ENCODE measurements at regions not wholly inside any gene's neighbourhood (a gene's known extent, or its start where the extent isn't known, plus 50 kb on each side); places are given as distances from the start of the nearest gene placed in this dataset.
"Not testable (repeated sequence)": the region's sequence is repeated elsewhere in the genome, so short reads cannot be mapped to it uniquely, and the experiment has no call there.

DNA sequence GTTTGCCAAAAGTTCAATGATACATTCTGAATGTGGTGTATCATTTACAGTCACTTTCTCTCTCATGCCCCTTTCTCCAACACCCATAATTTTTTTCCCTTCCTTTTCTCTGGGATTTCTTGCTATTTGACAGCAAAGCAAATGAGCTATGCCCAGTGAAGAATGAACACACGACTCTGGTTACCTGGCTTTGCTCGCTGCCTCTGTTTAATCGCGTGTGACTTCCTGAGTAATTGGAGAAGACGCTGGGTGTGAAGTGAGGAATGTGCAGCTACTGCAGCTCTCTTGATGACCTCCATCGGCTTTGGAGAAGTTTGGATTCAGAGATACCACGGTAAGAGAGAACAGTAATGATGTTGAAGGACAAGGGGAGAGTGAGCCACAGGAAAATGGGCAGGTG, 651.8 kb downstream of the KIF4B start:
- H3K9ac ChIP-seq (ENCODE audit: low read length in 5 of 5) = no peak overlapping the region
- H3K4me1 ChIP-seq (ENCODE audit: control insufficient read depth in 5 of 5, insufficient read depth in 5 of 5, low read length in 5 of 5) = no peaks in the 10 kb centered on the region
- no peaks in the 10 kb centered on the region for H3K36me3 ChIP-seq (ENCODE audit: control insufficient read depth in 5 of 5, insufficient read depth in 5 of 5, low read length in 5 of 5)
- no peaks in the 10 kb centered on the region for H3K27me3 ChIP-seq (ENCODE audit: control insufficient read depth in 5 of 5, insufficient read depth in 4 of 5, low read length in 5 of 5)
- no peak overlapping the region for H3K4me3 ChIP-seq (ENCODE audit: low read depth in 1 of 5, low read length in 5 of 5)
- H3K9me3 ChIP-seq (ENCODE audit: control insufficient read depth in 5 of 5, low read length in 5 of 5) = no peaks in the 10 kb centered on the region
- no peak overlapping the region for H3K27ac ChIP-seq (ENCODE audit: low read depth, low read length)

DNA sequence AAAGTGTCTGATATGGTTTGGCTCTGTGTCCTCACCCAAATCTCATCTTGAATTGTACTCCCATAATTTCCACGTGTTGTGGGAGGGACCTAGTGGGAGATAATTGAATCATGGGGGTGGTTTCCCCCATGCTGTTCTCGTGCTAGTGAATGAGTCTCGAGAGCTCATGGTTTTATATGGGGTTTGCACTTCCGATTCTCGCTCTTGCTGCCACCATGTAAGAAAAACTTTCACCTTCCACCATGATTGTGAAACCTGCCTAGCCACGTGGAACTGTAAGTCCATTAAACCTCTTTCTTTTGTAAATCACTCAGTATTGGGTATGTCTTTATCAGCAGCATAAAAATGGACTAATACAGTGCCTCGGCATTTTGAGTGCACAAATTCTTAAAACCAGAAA, 655.0 kb upstream of the SGCD start:
- not testable (repeated sequence) for H3K4me1 ChIP-seq (ENCODE audit: control insufficient read depth in 5 of 5, insufficient read depth in 5 of 5, low read length in 5 of 5); H3K36me3 ChIP-seq (ENCODE audit: control insufficient read depth in 5 of 5, insufficient read depth in 5 of 5, low read length in 5 of 5); H3K27me3 ChIP-seq (ENCODE audit: control insufficient read depth in 5 of 5, insufficient read depth in 4 of 5, low read length in 5 of 5); H3K9ac ChIP-seq (ENCODE audit: low read length in 5 of 5); H3K4me3 ChIP-seq (ENCODE audit: low read depth in 1 of 5, low read length in 5 of 5); H3K27ac ChIP-seq (ENCODE audit: low read depth, low read length)
- peaks cover 0 to 14% (median 4%) of the 10 kb centered on the region in 5 donors for H3K9me3 ChIP-seq (ENCODE audit: control insufficient read depth in 5 of 5, low read length in 5 of 5)

DNA sequence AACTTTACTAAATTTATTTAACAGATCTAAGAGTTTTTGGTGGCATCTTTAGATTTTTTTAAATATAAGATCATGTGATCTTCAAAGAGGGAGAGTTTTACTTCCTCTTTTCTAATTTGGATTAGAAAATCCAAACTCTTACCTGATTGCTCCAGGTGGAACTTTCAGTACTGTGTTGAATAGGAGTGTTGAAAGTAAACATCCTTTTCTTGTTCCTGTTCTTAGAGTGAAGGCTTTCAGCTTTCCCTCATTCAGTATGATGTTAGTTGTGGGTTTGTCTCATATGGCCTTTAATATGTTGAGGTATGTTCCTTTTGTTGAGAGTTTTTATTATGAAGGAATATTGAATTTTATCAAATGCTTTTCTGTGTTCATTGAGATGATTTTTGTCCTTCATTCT, 650.0 kb upstream of the SGCD start:
- no peaks in the 10 kb centered on the region for H3K27me3 ChIP-seq (ENCODE audit: control insufficient read depth in 5 of 5, insufficient read depth in 4 of 5, low read length in 5 of 5)
- peaks cover 0 to 20% (median 12%) of the 10 kb centered on the region in 5 donors for H3K9me3 ChIP-seq (ENCODE audit: control insufficient read depth in 5 of 5, low read length in 5 of 5)
- no peak overlapping the region for H3K9ac ChIP-seq (ENCODE audit: low read length in 5 of 5)
- H3K4me1 ChIP-seq (ENCODE audit: control insufficient read depth in 5 of 5, insufficient read depth in 5 of 5, low read length in 5 of 5) = no peaks in the 10 kb centered on the region
- H3K27ac ChIP-seq (ENCODE audit: low read depth, low read length) = no peak overlapping the region
- H3K36me3 ChIP-seq (ENCODE audit: control insufficient read depth in 5 of 5, insufficient read depth in 5 of 5, low read length in 5 of 5) = no peaks in the 10 kb centered on the region
- H3K4me3 ChIP-seq (ENCODE audit: low read depth in 1 of 5, low read length in 5 of 5) = no peak overlapping the region

DNA sequence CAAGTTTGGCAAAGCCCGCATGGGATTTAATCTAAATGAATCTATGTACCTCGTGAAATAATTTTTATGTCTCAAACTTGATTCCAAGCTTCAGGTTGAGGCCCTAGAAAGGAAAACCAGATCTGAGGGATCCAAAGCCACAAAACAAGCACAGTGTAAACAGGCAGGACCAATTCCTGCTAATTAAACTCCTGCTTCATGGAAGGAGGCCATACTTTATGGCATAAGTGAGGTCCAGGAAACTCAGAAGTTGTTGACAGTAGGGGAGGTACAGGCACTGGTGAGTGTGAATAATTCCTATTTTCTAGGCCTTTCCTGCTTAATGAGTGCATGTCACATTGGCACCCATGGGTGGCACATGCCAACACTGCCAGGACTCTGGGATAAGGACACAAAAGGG, 648.6 kb upstream of the SGCD start:
- no peaks in the 10 kb centered on the region for H3K4me1 ChIP-seq (ENCODE audit: control insufficient read depth in 5 of 5, insufficient read depth in 5 of 5, low read length in 5 of 5)
- H3K36me3 ChIP-seq (ENCODE audit: control insufficient read depth in 5 of 5, insufficient read depth in 5 of 5, low read length in 5 of 5) = no peaks in the 10 kb centered on the region
- no peak overlapping the region for H3K27ac ChIP-seq (ENCODE audit: low read depth, low read length)
- no peak overlapping the region for H3K4me3 ChIP-seq (ENCODE audit: low read depth in 1 of 5, low read length in 5 of 5)
- peaks cover 0 to 20% (median 12%) of the 10 kb centered on the region in 5 donors for H3K9me3 ChIP-seq (ENCODE audit: control insufficient read depth in 5 of 5, low read length in 5 of 5)
- H3K27me3 ChIP-seq (ENCODE audit: control insufficient read depth in 5 of 5, insufficient read depth in 4 of 5, low read length in 5 of 5) = no peaks in the 10 kb centered on the region
- no peak overlapping the region for H3K9ac ChIP-seq (ENCODE audit: low read length in 5 of 5)

DNA sequence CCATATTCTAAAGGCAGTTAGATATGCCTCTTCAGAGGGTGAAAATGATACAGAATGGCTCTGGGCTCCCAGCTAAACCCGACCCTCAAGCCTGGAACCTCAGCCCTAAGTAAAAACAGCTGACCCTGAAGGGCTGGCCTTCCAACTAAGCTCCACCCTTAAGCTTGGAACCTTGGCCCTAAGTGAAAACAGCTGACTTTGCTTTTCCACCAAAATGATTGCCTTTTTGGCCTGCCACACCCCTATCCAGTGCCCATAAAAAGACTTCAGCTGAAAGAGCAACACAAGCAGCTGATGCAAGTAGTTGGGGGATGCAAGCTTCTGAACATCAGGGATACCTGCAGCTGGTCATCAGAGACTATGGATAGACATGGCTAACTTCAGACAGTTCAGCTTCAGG, 647.4 kb upstream of the SGCD start:
- Histone ChIP-seq H3K9ac (ENCODE audit: low read length in 5 of 5) (no peak overlapping the region), H3K36me3 (ENCODE audit: control insufficient read depth in 5 of 5, insufficient read depth in 5 of 5, low read length in 5 of 5) (no peaks in the 10 kb centered on the region), H3K4me1 (ENCODE audit: control insufficient read depth in 5 of 5, insufficient read depth in 5 of 5, low read length in 5 of 5) (no peaks in the 10 kb centered on the region), H3K9me3 (ENCODE audit: control insufficient read depth in 5 of 5, low read length in 5 of 5) (peaks cover 0 to 22% (median 12%) of the 10 kb centered on the region in 5 donors), H3K4me3 (ENCODE audit: low read depth in 1 of 5, low read length in 5 of 5) (no peak overlapping the region), H3K27ac (ENCODE audit: low read depth, low read length) (no peak overlapping the region), H3K27me3 (ENCODE audit: control insufficient read depth in 5 of 5, insufficient read depth in 4 of 5, low read length in 5 of 5) (no peaks in the 10 kb centered on the region)

DNA sequence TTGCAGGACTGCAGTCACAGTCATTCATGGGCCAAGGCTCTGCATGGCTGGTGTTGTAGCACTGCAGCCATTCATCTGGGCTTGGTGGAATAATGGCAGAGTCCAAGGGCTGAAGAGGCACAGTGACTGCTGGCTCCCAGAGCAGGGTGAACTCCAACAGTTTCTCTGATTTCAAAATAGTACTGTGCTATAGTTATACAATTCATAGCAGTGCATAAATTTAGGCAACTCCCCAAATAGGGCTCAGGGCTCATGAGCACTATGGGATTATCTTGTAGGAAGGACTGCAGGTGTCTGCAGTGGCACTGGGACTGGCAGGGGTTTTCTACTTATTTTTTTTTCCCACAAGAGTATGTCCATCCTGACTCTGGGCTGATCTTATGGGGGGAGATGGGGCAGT, 642.5 kb upstream of the SGCD start:
- no peak overlapping the region for H3K4me3 ChIP-seq (ENCODE audit: low read depth in 1 of 5, low read length in 5 of 5)
- peaks cover 0 to 10% (median 0%) of the 10 kb centered on the region in 5 donors for H3K9me3 ChIP-seq (ENCODE audit: control insufficient read depth in 5 of 5, low read length in 5 of 5)
- H3K36me3 ChIP-seq (ENCODE audit: control insufficient read depth in 5 of 5, insufficient read depth in 5 of 5, low read length in 5 of 5) = no peaks in the 10 kb centered on the region
- H3K27me3 ChIP-seq (ENCODE audit: control insufficient read depth in 5 of 5, insufficient read depth in 4 of 5, low read length in 5 of 5) = no peaks in the 10 kb centered on the region
- H3K4me1 ChIP-seq (ENCODE audit: control insufficient read depth in 5 of 5, insufficient read depth in 5 of 5, low read length in 5 of 5) = no peaks in the 10 kb centered on the region
- no peak overlapping the region for H3K27ac ChIP-seq (ENCODE audit: low read depth, low read length)
- H3K9ac ChIP-seq (ENCODE audit: low read length in 5 of 5) = no peak overlapping the region

DNA sequence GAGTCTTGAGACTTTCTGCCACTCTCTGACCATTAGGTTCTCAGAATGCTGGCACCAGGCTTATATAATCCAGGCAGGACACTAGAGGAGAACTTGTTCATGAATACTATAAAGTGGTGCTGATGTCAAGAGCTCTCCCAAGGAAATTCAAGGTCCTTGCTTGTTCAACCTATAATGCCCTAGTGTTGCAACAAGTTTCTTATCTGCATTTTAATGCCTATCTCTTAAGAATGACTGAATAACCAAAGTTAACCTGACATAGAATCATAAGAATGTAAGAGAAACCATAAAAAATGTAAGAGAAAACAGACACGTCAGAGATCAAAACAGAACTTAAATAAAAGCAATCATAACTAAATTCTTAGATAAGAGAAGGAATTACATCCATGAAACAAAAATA, 640.8 kb upstream of the SGCD start:
- Histone ChIP-seq H3K36me3 (ENCODE audit: control insufficient read depth in 5 of 5, insufficient read depth in 5 of 5, low read length in 5 of 5) (no peaks in the 10 kb centered on the region), H3K9ac (ENCODE audit: low read length in 5 of 5) (no peak overlapping the region), H3K9me3 (ENCODE audit: control insufficient read depth in 5 of 5, low read length in 5 of 5) (peaks cover 0 to 7% (median 0%) of the 10 kb centered on the region in 5 donors), H3K4me3 (ENCODE audit: low read depth in 1 of 5, low read length in 5 of 5) (no peak overlapping the region), H3K27ac (ENCODE audit: low read depth, low read length) (no peak overlapping the region), H3K4me1 (ENCODE audit: control insufficient read depth in 5 of 5, insufficient read depth in 5 of 5, low read length in 5 of 5) (no peaks in the 10 kb centered on the region), H3K27me3 (ENCODE audit: control insufficient read depth in 5 of 5, insufficient read depth in 4 of 5, low read length in 5 of 5) (no peaks in the 10 kb centered on the region)

DNA sequence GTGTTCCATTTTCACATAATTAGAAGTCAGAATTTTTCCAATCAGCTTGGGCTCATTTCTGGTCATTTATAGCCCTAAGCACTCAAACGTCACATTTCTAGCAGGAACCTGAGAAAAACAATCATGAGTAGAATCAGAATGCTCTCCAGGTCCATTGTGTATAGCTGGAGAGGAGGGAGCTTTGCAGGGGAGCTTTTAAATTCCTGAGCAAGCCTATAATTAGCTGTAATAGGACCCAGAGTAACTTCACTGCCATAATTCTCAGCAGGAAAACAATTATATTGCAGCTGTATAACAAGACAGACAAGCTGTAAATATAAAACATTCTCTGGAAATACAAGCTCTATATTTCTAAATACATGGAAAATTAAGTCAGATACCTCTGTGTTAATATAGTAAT, 637.6 kb upstream of the SGCD start:
- Histone ChIP-seq H3K27ac (ENCODE audit: low read depth, low read length) (no peak overlapping the region), H3K36me3 (ENCODE audit: control insufficient read depth in 5 of 5, insufficient read depth in 5 of 5, low read length in 5 of 5) (no peaks in the 10 kb centered on the region), H3K9me3 (ENCODE audit: control insufficient read depth in 5 of 5, low read length in 5 of 5) (no peaks in the 10 kb centered on the region), H3K27me3 (ENCODE audit: control insufficient read depth in 5 of 5, insufficient read depth in 4 of 5, low read length in 5 of 5) (no peaks in the 10 kb centered on the region), H3K4me3 (ENCODE audit: low read depth in 1 of 5, low read length in 5 of 5) (no peak overlapping the region), H3K4me1 (ENCODE audit: control insufficient read depth in 5 of 5, insufficient read depth in 5 of 5, low read length in 5 of 5) (no peaks in the 10 kb centered on the region), H3K9ac (ENCODE audit: low read length in 5 of 5) (no peak overlapping the region)

DNA sequence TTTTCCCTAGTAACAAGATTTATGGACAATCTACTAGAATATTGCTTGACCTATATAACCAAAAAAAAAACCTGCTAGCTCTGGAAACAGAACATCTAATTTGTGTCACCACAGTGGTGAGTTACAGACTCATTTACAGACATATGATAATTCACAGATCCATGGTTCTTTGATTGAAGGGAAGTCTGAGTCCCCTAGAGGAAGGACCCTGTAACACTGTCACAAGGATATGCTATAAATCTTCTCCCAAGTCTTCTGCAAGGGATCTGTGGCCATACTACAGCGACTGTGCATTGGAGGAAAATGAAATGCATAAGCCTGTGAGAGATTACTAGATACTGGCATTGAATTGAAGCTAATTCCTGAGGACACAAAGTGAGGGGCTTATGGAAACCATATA, 630.6 kb upstream of the SGCD start:
- Histone ChIP-seq H3K36me3 (ENCODE audit: control insufficient read depth in 5 of 5, insufficient read depth in 5 of 5, low read length in 5 of 5) (no peaks in the 10 kb centered on the region), H3K4me3 (ENCODE audit: low read depth in 1 of 5, low read length in 5 of 5) (no peak overlapping the region), H3K9ac (ENCODE audit: low read length in 5 of 5) (no peak overlapping the region)

DNA sequence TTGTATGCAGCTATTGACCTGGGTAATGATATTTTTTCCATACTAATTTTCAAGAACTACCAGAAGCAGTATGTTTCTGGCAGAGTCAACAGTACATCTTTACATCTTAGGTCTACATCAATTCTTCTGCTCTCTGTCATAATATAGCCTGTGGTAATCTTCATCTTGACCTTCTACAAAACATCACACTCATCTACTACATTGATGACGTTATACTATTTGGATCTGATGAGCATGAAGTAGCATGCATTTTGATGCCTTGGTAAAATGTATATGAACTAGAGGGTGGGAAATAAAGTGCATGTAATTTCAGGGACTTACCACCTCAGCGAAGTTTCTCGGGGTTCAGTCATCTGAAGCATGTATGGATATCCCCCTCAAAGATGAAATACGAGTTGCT, 629.7 kb upstream of the SGCD start:
- Histone ChIP-seq H3K4me3 (ENCODE audit: low read depth in 1 of 5, low read length in 5 of 5) (no peak overlapping the region), H3K36me3 (ENCODE audit: control insufficient read depth in 5 of 5, insufficient read depth in 5 of 5, low read length in 5 of 5) (no peaks in the 10 kb centered on the region), H3K27ac (ENCODE audit: low read depth, low read length) (no peak overlapping the region), H3K27me3 (ENCODE audit: control insufficient read depth in 5 of 5, insufficient read depth in 4 of 5, low read length in 5 of 5) (no peaks in the 10 kb centered on the region), H3K9ac (ENCODE audit: low read length in 5 of 5) (no peak overlapping the region), H3K4me1 (ENCODE audit: control insufficient read depth in 5 of 5, insufficient read depth in 5 of 5, low read length in 5 of 5) (no peaks in the 10 kb centered on the region), H3K9me3 (ENCODE audit: control insufficient read depth in 5 of 5, low read length in 5 of 5) (peaks cover 0 to 3% (median 0%) of the 10 kb centered on the region in 5 donors)

More for the DNA sequence above, 630.6 kb upstream of the SGCD start:
- Histone ChIP-seq H3K27ac (ENCODE audit: low read depth, low read length) (no peak overlapping the region), H3K27me3 (ENCODE audit: control insufficient read depth in 5 of 5, insufficient read depth in 4 of 5, low read length in 5 of 5) (no peaks in the 10 kb centered on the region), H3K4me1 (ENCODE audit: control insufficient read depth in 5 of 5, insufficient read depth in 5 of 5, low read length in 5 of 5) (no peaks in the 10 kb centered on the region), H3K9me3 (ENCODE audit: control insufficient read depth in 5 of 5, low read length in 5 of 5) (peaks cover 0 to 3% (median 0%) of the 10 kb centered on the region in 5 donors)

DNA sequence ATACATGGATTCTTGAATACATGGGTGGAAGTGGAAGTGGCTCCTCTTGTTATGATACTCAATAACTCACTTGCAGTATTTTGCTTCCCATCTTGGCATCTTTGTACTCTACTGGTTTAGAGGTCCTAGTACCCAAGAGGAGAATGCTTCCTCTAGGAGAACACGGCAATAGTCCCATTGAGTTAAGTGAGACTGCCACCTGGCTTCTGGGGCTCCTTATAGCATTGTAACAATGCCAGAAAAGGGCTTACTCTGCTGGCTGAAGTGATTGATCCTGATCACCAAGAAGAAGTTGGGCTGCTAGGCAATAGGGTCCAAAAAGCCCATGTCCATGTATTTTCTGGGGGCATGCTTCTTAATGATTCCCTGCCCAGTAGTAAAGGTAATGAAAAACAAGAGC, 627.6 kb upstream of the SGCD start:
- Histone ChIP-seq H3K9ac (ENCODE audit: low read length in 5 of 5) (no peak overlapping the region), H3K4me3 (ENCODE audit: low read depth in 1 of 5, low read length in 5 of 5) (no peak overlapping the region), H3K4me1 (ENCODE audit: control insufficient read depth in 5 of 5, insufficient read depth in 5 of 5, low read length in 5 of 5) (no peaks in the 10 kb centered on the region), H3K27me3 (ENCODE audit: control insufficient read depth in 5 of 5, insufficient read depth in 4 of 5, low read length in 5 of 5) (no peaks in the 10 kb centered on the region), H3K36me3 (ENCODE audit: control insufficient read depth in 5 of 5, insufficient read depth in 5 of 5, low read length in 5 of 5) (no peaks in the 10 kb centered on the region), H3K27ac (ENCODE audit: low read depth, low read length) (no peak overlapping the region), H3K9me3 (ENCODE audit: control insufficient read depth in 5 of 5, low read length in 5 of 5) (peaks cover 0 to 3% (median 0%) of the 10 kb centered on the region in 5 donors)

Data from subcutaneous abdominal adipose tissue (tissue), 5 donors.